HFFc6 (cell line): ENCODE measurements at regions not wholly inside any gene's neighbourhood (a gene's known extent, or its start where the extent isn't known, plus 50 kb on each side); places are given as distances from the start of the nearest gene placed in this dataset.

ENCODE experiments used
- DNase-seq: peaks from one replicate; pipeline ENCODE4 v3.0.0-alpha.2; 2018
- H3K27ac Mint-ChIP-seq: 2 replicates; pipeline ENCODE4 v1.8.0; 2020; ENCODE audit warnings: mild to moderate bottlenecking, mixed read lengths
- H3K27me3 Mint-ChIP-seq: 2 replicates; pipeline ENCODE4 v1.8.0; 2021; ENCODE audit warnings: mild to moderate bottlenecking, moderate library complexity, mixed read lengths; ENCODE audit not compliant: insufficient read depth
- H3K36me3 Mint-ChIP-seq: 2 replicates; pipeline ENCODE4 v1.8.0; 2021; ENCODE audit warnings: low read depth, mixed read lengths
- H3K4me1 Mint-ChIP-seq: 2 replicates; pipeline ENCODE4 v1.8.0; 2020; ENCODE audit warnings: low read depth, mixed read lengths
- H3K4me3 Mint-ChIP-seq: 2 replicates; pipeline ENCODE4 v1.8.0; 2020; ENCODE audit warnings: mild to moderate bottlenecking, moderate library complexity, mixed read lengths
- H3K9me3 Mint-ChIP-seq: 2 replicates; pipeline ENCODE4 v1.8.0; 2020; ENCODE audit warnings: mild to moderate bottlenecking, mixed read lengths
- CTCF ChIP-seq: fragments of 200-600 bp; sonication (generic); IDR thresholded peaks from 2 replicates; pipeline ENCODE4 v1.5.0; 2021; ENCODE audit warnings: antibody characterized with exemption, mild to moderate bottlenecking

DNA sequence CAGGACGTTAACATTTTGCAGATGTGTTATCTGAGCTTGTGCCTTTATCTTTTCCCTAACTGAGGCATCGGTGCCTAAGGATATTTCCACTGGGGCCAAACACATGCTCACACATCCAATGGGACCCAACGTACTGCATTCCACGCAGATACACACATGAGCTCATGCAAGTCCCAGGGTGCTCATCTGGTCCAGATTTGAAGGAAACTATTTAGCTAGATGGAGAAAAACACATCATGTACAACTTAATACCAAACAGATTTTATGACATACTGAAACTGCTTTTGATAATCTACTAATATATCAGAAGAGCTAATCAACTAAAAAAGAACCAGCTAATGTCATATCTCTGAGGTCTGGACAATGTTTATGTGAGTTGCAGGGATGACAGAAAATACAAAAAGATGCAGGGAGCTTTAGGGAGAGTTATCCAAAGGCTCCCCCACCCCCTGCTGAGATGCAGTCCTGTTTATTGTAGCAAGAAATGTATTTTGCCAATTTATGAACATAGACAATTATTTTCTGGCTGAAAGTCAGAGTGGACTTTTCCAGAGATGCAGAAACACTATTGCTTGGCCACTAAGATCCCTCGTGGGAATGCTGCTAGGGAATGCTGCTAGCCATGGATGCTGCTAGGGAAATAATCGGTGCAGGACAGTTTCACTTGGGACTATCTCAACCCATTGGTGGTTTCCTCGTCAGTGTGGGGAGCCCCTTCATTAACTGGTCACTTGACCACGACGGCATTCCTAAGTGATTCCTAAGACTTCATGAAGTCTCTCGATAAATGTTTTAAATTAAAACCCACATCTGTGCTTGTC, 172.8 kb downstream of the SMIM20 start:
- Mint-ChIP-seq H3K27ac (no peak overlapping the region), H3K4me1 (peaks cover 67% of the 10 kb centered on the region), H3K4me3 (no peak overlapping the region), H3K36me3 (peaks cover 19% of the 10 kb centered on the region), H3K27me3 (peaks cover 42% of the 10 kb centered on the region), H3K9me3 (peaks cover 23% of the 10 kb centered on the region)
- peak; percentile 2 for DNase-seq
- no peak for TF ChIP-seq CTCF

DNA sequence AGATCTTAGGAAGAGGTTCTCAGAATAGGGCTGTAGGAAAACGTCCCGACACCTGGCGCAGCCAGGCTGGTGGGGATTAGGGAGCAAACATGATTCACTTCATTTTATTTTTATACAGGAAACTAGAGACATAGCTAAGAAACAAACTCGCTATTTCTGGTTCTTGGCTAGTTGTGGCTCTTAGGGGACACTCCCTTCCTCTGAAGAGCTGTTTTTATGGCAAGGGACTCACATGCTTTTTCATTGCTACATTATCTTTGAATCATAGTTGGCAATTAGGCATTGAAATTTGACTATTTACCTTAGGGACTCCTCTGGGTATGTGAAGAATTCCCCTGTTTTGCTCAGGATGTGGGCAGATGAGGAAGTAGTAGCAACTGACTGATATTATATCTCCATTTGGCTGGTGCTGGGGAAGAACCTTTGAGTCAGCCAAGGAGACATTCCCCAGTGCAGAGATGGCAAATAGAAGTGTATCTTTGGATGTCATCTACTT, 174.5 kb downstream of the SMIM20 start:
- peak overlapping the region; percentile 25; the same call in 1 of the 2 replicates for H3K4me3 Mint-ChIP-seq
- peaks cover 19% of the 10 kb centered on the region for H3K36me3 Mint-ChIP-seq
- peaks cover 40% of the 10 kb centered on the region for H3K27me3 Mint-ChIP-seq
- no peak overlapping the region for H3K27ac Mint-ChIP-seq
- peaks cover 29% of the 10 kb centered on the region for H3K9me3 Mint-ChIP-seq
- H3K4me1 Mint-ChIP-seq, result peaks cover 55% of the 10 kb centered on the region
- TF ChIP-seq CTCF, result no peak
- peak; percentile 79 for DNase-seq

- TF ChIP-seq CTCF, result no peak
Observed at GRCh38 chr4:26093551-26093950, 179.5 kb downstream of the SMIM20 start.

GRCh38 chr4:26094076-26094475, 180.1 kb downstream of the SMIM20 start:
- Mint-ChIP-seq H3K4me1 (peaks cover 1% of the 10 kb centered on the region), H3K9me3 (peaks cover 48% of the 10 kb centered on the region), H3K36me3 (peaks cover 37% of the 10 kb centered on the region), H3K27ac (no peak overlapping the region), H3K27me3 (peaks cover 44% of the 10 kb centered on the region), H3K4me3 (no peak overlapping the region)
- TF ChIP-seq CTCF, result no peak
- DNase-seq, result no peak

More at GRCh38 chr4:26093551-26093950, 179.5 kb downstream of the SMIM20 start:
- Mint-ChIP-seq H3K27me3 (peaks cover 43% of the 10 kb centered on the region), H3K4me3 (no peak overlapping the region), H3K36me3 (peaks cover 35% of the 10 kb centered on the region), H3K4me1 (peaks cover 6% of the 10 kb centered on the region), H3K9me3 (peaks cover 46% of the 10 kb centered on the region), H3K27ac (no peak overlapping the region)
- DNase-seq, result no peak

DNA sequence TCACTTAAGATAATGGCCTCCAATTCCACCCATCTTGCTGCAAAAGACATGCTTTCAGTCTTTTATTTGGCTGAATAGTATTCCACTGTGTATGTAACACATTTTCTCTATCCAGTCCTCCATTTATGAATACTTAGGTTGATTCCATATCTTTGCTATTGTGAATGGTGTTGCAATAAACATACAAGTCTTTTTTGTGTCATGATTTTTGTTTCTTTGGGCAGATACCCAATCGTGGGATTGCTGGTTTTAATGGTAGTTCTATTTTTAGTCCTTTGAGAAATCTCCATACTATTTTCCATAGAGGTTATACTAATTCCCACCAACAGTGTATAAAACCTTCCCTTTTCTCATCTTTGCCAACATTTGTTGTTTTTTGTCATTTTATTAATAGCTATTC, 180.9 kb downstream of the SMIM20 start:
- no peak for TF ChIP-seq CTCF
- Mint-ChIP-seq H3K27me3 (peaks cover 45% of the 10 kb centered on the region), H3K4me3 (no peak overlapping the region), H3K27ac (no peak overlapping the region), H3K36me3 (peaks cover 42% of the 10 kb centered on the region), H3K4me1 (no peaks in the 10 kb centered on the region), H3K9me3 (peaks cover 52% of the 10 kb centered on the region)
- no peak for DNase-seq
